ENCODE measurements at regions not wholly inside any gene's neighbourhood (a gene's known extent, or its start where the extent isn't known, plus 50 kb on each side); places are given as distances from the start of the nearest gene placed in this dataset.

DNA sequence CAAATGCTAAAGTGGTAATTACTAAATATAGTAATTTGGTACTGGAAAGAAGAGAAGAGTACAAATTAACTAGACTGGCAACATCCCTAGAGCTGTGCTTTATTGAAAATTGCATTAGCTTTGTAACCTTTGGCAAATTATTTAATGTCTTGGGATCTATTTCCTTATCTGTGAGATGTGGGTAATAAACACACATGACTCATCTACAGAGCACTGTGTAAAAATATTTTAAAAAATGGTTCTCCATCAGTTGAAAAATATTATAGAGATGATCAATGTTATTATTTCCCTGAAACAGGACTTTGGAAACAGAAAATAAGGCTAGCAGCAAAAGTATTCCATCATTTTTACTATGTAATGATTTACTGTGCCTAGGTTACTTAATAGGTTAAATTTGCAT lies 1698.8 kb upstream of the CDH9 start:
- TF ChIP-seq, protein P1, sequence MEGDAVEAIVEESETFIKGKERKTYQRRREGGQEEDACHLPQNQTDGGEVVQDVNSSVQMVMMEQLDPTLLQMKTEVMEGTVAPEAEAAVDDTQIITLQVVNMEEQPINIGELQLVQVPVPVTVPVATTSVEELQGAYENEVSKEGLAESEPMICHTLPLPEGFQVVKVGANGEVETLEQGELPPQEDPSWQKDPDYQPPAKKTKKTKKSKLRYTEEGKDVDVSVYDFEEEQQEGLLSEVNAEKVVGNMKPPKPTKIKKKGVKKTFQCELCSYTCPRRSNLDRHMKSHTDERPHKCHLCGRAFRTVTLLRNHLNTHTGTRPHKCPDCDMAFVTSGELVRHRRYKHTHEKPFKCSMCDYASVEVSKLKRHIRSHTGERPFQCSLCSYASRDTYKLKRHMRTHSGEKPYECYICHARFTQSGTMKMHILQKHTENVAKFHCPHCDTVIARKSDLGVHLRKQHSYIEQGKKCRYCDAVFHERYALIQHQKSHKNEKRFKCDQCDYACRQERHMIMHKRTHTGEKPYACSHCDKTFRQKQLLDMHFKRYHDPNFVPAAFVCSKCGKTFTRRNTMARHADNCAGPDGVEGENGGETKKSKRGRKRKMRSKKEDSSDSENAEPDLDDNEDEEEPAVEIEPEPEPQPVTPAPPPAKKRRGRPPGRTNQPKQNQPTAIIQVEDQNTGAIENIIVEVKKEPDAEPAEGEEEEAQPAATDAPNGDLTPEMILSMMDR (conservative IDR thresholded peaks at IDR 0.05): no peak
- H3K36me3 Mint-ChIP-seq (ENCODE audit: insufficient read depth in 1 of 3, low read depth in 3 of 3): no peaks in the 10 kb centered on the region
- H3K9me3 Mint-ChIP-seq: no peaks in the 10 kb centered on the region; a peak in 1 of 5 replicates
- Histone ChIP-seq H3T11ph (ENCODE audit: low read length) (no peak overlapping the region), H3K27me3 (ENCODE audit: insufficient read depth, low read length) (no peaks in the 10 kb centered on the region), H3K23ac (ENCODE audit: insufficient read length, low read depth, low read length) (no peak overlapping the region), H3K4me2 (ENCODE audit: insufficient read depth, insufficient read length, low read length) (no peak overlapping the region), H3K9me3 (ENCODE audit: control insufficient read depth, low read depth, low read length) (no peaks in the 10 kb centered on the region), H4K5ac (ENCODE audit: insufficient read length, low read depth, low read length) (no peak overlapping the region), H3K4ac (ENCODE audit: low read depth, low read length) (no peak overlapping the region), H2BK20ac (ENCODE audit: low read depth, low read length, poor library complexity, severe bottlenecking) (no peak overlapping the region), H3K18ac (ENCODE audit: insufficient read length, low read depth, low read length) (no peak overlapping the region), H2BK15ac (ENCODE audit: low read depth, low read length) (no peak overlapping the region), H3K14ac (ENCODE audit: insufficient read depth, low read length) (no peak overlapping the region), H3K79me2 (ENCODE audit: insufficient read depth, low read length) (no peaks in the 10 kb centered on the region), H2BK120ac (ENCODE audit: low read depth, low read length, poor library complexity, severe bottlenecking) (no peak overlapping the region), H2AK5ac (ENCODE audit: insufficient read length, low read length) (no peak overlapping the region), H3K23me2 (ENCODE audit: insufficient read length, low read depth, low read length, poor library complexity, severe bottlenecking) (no peaks in the 10 kb centered on the region), H2BK5ac (ENCODE audit: insufficient read length, low read length) (no peak overlapping the region), H4K91ac (ENCODE audit: insufficient read length, low read depth, low read length) (no peak overlapping the region), H3K79me1 (ENCODE audit: insufficient read depth, low read depth, low read length, poor library complexity, severe bottlenecking) (no peaks in the 10 kb centered on the region), H2AFZ (ENCODE audit: low read length) (no peak overlapping the region), H4K8ac (replicated peaks; ENCODE audit: insufficient read length, low read depth, low read length) (no peak overlapping the region), H3K27ac (ENCODE audit: insufficient read length, low read depth, low read length) (no peak overlapping the region), H3K9ac (ENCODE audit: extremely low read depth, insufficient read length, low read length) (no peak overlapping the region), H2BK12ac (ENCODE audit: insufficient read length, low read depth, low read length) (no peak overlapping the region), H3K4me1 (ENCODE audit: insufficient read depth, low read length) (no peaks in the 10 kb centered on the region), H4K20me1 (ENCODE audit: control insufficient read depth, insufficient read depth, insufficient read length) (no peaks in the 10 kb centered on the region), H3K56ac (ENCODE audit: insufficient read length, low read depth, low read length) (no peak overlapping the region)
- DNase-seq: no peak
- no peaks in the 10 kb centered on the region for H3K27me3 Mint-ChIP-seq (ENCODE audit: low read depth)
- no peak overlapping the region for H3K27ac Mint-ChIP-seq
- H3K4me1 Mint-ChIP-seq: peaks cover 0 to 5% of the 10 kb centered on the region in 2 experiments; a peak in 1 of 4 replicates
- H3K4me3 Mint-ChIP-seq: no peak overlapping the region

All from H9 (cell line).